ENCODE measurements at regions not wholly inside any gene's neighbourhood (a gene's known extent, or its start where the extent isn't known, plus 50 kb on each side); places are given as distances from the start of the nearest gene placed in this dataset.
A peak's percentile ranks its signal among the peaks of the same experiment; 100 is the strongest.
"Not testable (repeated sequence)": the region's sequence is repeated elsewhere in the genome, so short reads cannot be mapped to it uniquely, and the experiment has no call there.

- DNase-seq; intact Hi-C loops (cut with DNase I); H3K36me3 ChIP-seq; H3K4me1 ChIP-seq; H3K27me3 ChIP-seq; H3K9me3 ChIP-seq: not testable (repeated sequence)
- Histone ChIP-seq H3K4me3 (peak overlapping the region in 1 of 4 donors; percentile 19), H3K27ac (peak overlapping the region in 1 of 4 donors; percentile 3)
- WGBS, 2 donors: 14 to 40% methylated on average over 19 of the region's 19 CpGs
These were observed 193.7 kb downstream of the OTOP1 start for GRCh38 chr4:4032801-4033605.

GRCh38 chr4:4037399-4038138, 189.2 kb downstream of the OTOP1 start:
- H3K4me1 ChIP-seq; H3K4me3 ChIP-seq; H3K36me3 ChIP-seq; H3K27me3 ChIP-seq; intact Hi-C loops (cut with DNase I); H3K27ac ChIP-seq; DNase-seq; H3K9me3 ChIP-seq: not testable (repeated sequence)
- WGBS, 2 donors: 80 to 94% methylated on average over 9 of the region's 9 CpGs

- H3K27me3 ChIP-seq; DNase-seq; H3K4me1 ChIP-seq; H3K4me3 ChIP-seq; H3K27ac ChIP-seq; intact Hi-C loops (cut with DNase I); H3K9me3 ChIP-seq; H3K36me3 ChIP-seq: not testable (repeated sequence)
- 24 to 43% methylated on average over 3 of the region's 3 CpGs for WGBS, 2 donors
These were observed 180.9 kb downstream of the OTOP1 start for GRCh38 chr4:4045823-4046222.

GRCh38 chr4:4046686-4047085, 180.0 kb downstream of the OTOP1 start:
- H3K27me3 ChIP-seq; H3K4me3 ChIP-seq; H3K4me1 ChIP-seq; H3K36me3 ChIP-seq; intact Hi-C loops (cut with DNase I); H3K9me3 ChIP-seq; H3K27ac ChIP-seq; DNase-seq: not testable (repeated sequence)
- 44 to 67% methylated on average over 5 of the region's 5 CpGs for WGBS, 2 donors

DNA sequence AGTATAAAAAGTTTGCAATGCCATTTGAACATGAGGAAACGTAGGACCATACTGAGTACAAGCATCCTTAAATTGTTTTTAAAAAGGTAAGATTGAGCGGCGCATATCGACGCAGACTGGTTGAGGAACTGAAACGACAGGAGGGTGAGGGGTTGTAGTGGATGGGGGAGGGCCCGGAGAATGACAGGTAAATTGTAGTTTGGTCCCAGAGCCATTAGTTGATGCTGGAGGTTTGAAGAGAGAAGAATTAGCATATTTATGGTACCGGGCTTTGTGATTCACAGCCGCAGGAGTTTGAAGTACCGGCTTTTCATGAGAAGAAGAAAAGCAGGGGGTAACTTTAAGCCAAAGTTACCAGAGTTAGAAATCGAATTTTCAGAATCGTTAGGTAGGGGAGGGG, 179.5 kb downstream of the OTOP1 start:
- H3K4me1 ChIP-seq; DNase-seq; H3K9me3 ChIP-seq; H3K27ac ChIP-seq; intact Hi-C loops (cut with DNase I); H3K27me3 ChIP-seq; H3K4me3 ChIP-seq; H3K36me3 ChIP-seq: not testable (repeated sequence)
- WGBS, 2 donors: 20 to 71% methylated on average over 11 to 12 of the region's 12 CpGs

DNA sequence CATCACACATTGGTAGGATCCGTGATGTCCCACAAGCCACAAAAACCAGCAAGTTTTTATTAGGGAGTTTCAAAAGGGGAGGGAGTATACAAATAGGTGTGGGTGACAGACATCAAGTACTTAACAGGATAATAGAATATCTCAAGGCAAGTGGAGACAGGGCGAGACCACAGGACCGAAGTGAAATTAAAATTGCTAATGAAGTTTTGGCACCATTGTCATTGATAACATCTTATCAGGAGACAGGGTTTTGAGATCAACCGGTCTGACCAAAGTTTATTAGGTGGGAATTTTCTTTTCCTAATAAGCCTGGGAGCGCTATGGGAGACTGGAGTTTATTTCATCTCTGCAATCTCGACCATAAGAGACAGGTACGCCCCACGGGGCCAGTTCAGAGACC, 178.5 kb downstream of the OTOP1 start:
- H3K9me3 ChIP-seq; H3K36me3 ChIP-seq; H3K4me1 ChIP-seq; H3K27ac ChIP-seq; H3K4me3 ChIP-seq; intact Hi-C loops (cut with DNase I); H3K27me3 ChIP-seq; DNase-seq: not testable (repeated sequence)
- WGBS, 2 donors: 28 to 77% methylated on average over 8 of the region's 8 CpGs

GRCh38 chr4:4050781-4051180, 175.9 kb downstream of the OTOP1 start:
- intact Hi-C loops (cut with DNase I); DNase-seq; H3K27me3 ChIP-seq; H3K36me3 ChIP-seq; H3K4me3 ChIP-seq; H3K9me3 ChIP-seq; H3K27ac ChIP-seq; H3K4me1 ChIP-seq: not testable (repeated sequence)
- WGBS, 2 donors: 94 to 96% methylated on average over 3 of the region's 3 CpGs

GRCh38 chr4:4052933-4053332, 173.8 kb downstream of the OTOP1 start:
- H3K27ac ChIP-seq; H3K4me3 ChIP-seq; H3K4me1 ChIP-seq; H3K36me3 ChIP-seq; intact Hi-C loops (cut with DNase I); H3K27me3 ChIP-seq; DNase-seq; H3K9me3 ChIP-seq: not testable (repeated sequence)
- 62 to 80% methylated on average over 2 of the region's 2 CpGs for WGBS, 2 donors

- H3K9me3 ChIP-seq; H3K36me3 ChIP-seq; H3K4me3 ChIP-seq; H3K27ac ChIP-seq; intact Hi-C loops (cut with DNase I); H3K4me1 ChIP-seq; H3K27me3 ChIP-seq; DNase-seq: not testable (repeated sequence)
- WGBS, 2 donors: 84 to 87% methylated on average over 2 of the region's 3 CpGs
These were observed 169.5 kb downstream of the OTOP1 start for GRCh38 chr4:4057226-4057625.

- DNase-seq; H3K9me3 ChIP-seq; intact Hi-C loops (cut with DNase I); H3K4me1 ChIP-seq; H3K27ac ChIP-seq; H3K4me3 ChIP-seq; H3K27me3 ChIP-seq; H3K36me3 ChIP-seq: not testable (repeated sequence)
- WGBS, 2 donors: 84 to 94% methylated on average over 6 of the region's 6 CpGs
These were observed 142.6 kb downstream of the OTOP1 start for GRCh38 chr4:4084171-4084570.

GRCh38 chr4:4089716-4090419, 136.9 kb downstream of the OTOP1 start:
- peaks cover 0 to 12% (median 0%) of the 10 kb centered on the region in 3 donors for H3K27me3 ChIP-seq
- 48 to 51% methylated on average over 7 of the region's 7 CpGs for WGBS, 2 donors
- intact Hi-C loops (cut with DNase I): not testable (repeated sequence)

GRCh38 chr4:4090720-4091119, 136.0 kb downstream of the OTOP1 start:
- H3K9me3 ChIP-seq; H3K27ac ChIP-seq; H3K4me3 ChIP-seq; H3K36me3 ChIP-seq; DNase-seq; H3K4me1 ChIP-seq; intact Hi-C loops (cut with DNase I): not testable (repeated sequence)
- peaks cover 0 to 12% (median 0%) of the 10 kb centered on the region in 3 donors for H3K27me3 ChIP-seq
- WGBS, 2 donors: 43 to 44% methylated on average over 4 of the region's 4 CpGs

More at GRCh38 chr4:4089716-4090419, 136.9 kb downstream of the OTOP1 start:
- not testable (repeated sequence) for DNase-seq, H3K4me1 ChIP-seq, H3K36me3 ChIP-seq, H3K4me3 ChIP-seq, H3K27ac ChIP-seq, H3K9me3 ChIP-seq
